ENCODE measurements at regions not wholly inside any gene's neighbourhood (a gene's known extent, or its start where the extent isn't known, plus 50 kb on each side); places are given as distances from the start of the nearest gene placed in this dataset.

GRCh38 chr1:29712801-29713200, 476.5 kb downstream of the PTPRU start:
- no peak for DNase-seq (ENCODE audit: low read depth)
- no peaks in the 10 kb centered on the region for H3K36me3 ChIP-seq (ENCODE audit: control insufficient read depth, insufficient read depth, low read length)
- H3K4me3 ChIP-seq (ENCODE audit: low read depth, low read length): no peak overlapping the region
- TF ChIP-seq, protein P1, sequence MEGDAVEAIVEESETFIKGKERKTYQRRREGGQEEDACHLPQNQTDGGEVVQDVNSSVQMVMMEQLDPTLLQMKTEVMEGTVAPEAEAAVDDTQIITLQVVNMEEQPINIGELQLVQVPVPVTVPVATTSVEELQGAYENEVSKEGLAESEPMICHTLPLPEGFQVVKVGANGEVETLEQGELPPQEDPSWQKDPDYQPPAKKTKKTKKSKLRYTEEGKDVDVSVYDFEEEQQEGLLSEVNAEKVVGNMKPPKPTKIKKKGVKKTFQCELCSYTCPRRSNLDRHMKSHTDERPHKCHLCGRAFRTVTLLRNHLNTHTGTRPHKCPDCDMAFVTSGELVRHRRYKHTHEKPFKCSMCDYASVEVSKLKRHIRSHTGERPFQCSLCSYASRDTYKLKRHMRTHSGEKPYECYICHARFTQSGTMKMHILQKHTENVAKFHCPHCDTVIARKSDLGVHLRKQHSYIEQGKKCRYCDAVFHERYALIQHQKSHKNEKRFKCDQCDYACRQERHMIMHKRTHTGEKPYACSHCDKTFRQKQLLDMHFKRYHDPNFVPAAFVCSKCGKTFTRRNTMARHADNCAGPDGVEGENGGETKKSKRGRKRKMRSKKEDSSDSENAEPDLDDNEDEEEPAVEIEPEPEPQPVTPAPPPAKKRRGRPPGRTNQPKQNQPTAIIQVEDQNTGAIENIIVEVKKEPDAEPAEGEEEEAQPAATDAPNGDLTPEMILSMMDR (IDR thresholded peaks at IDR 0.05; ENCODE audit: insufficient read depth, low read length, poor library complexity, severe bottlenecking): no peak
- no peaks in the 10 kb centered on the region for H3K27me3 ChIP-seq (ENCODE audit: control insufficient read depth, insufficient read depth, low read length)

- TF ChIP-seq, protein P1 (IDR thresholded peaks at IDR 0.05; ENCODE audit: insufficient read depth, low read length, poor library complexity, severe bottlenecking): no peak
- no peak for DNase-seq (ENCODE audit: low read depth)
- no peak overlapping the region for H3K4me3 ChIP-seq (ENCODE audit: low read depth, low read length)
- H3K27me3 ChIP-seq (ENCODE audit: control insufficient read depth, insufficient read depth, low read length): no peaks in the 10 kb centered on the region
- no peaks in the 10 kb centered on the region for H3K36me3 ChIP-seq (ENCODE audit: control insufficient read depth, insufficient read depth, low read length)
Observed at GRCh38 chr1:29712284-29712651, 475.9 kb downstream of the PTPRU start.

DNA sequence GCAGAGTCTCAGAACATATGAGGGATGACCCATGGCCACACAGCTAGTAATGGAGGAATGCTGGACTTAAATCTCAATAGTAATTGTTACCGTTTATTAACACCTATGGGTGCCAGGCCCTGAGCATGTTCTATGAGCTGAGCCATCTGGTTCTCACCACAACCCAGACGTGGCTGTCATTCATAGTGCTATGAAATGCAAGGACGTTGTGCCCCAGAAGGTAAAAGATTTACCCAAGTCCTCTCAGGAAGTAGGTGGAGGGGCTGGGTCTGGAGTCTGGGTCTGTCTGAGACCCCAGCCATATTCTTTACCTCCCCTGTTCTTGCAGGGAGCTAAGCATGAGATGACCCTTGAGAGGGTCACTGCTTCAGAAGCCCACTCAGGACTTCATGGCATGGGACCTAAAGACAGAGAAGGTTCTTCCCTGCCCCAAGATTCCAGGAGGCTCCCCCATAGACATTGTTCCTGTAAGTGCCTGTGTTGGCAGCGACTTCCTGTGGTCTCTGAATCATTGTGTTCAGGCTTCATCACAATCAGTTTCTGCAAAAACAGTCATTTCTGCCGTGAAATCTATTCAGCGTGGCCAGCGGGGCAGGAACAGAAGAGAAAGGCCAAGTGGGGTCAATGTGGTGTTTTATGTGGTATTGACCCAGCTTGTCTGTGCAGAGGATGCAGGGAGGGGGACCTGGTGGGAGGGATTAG, 475.4 kb downstream of the PTPRU start:
- DNase-seq (ENCODE audit: low read depth): peak; percentile 91
- Histone ChIP-seq H3K4me3 (ENCODE audit: low read depth, low read length) (no peak overlapping the region), H3K36me3 (ENCODE audit: control insufficient read depth, insufficient read depth, low read length) (no peaks in the 10 kb centered on the region), H3K27me3 (ENCODE audit: control insufficient read depth, insufficient read depth, low read length) (no peaks in the 10 kb centered on the region)
- TF ChIP-seq, protein P1 (IDR thresholded peaks at IDR 0.05; ENCODE audit: insufficient read depth, low read length, poor library complexity, severe bottlenecking): no peak

GRCh38 chr1:29709704-29710280, 473.5 kb downstream of the PTPRU start:
- H3K36me3 ChIP-seq (ENCODE audit: control insufficient read depth, insufficient read depth, low read length): no peaks in the 10 kb centered on the region
- no peak overlapping the region for H3K4me3 ChIP-seq (ENCODE audit: low read depth, low read length)
- TF ChIP-seq, protein P1 (IDR thresholded peaks at IDR 0.05; ENCODE audit: insufficient read depth, low read length, poor library complexity, severe bottlenecking): no peak
- DNase-seq (ENCODE audit: low read depth): no peak
- no peaks in the 10 kb centered on the region for H3K27me3 ChIP-seq (ENCODE audit: control insufficient read depth, insufficient read depth, low read length)

GRCh38 chr1:29708796-29709703, 472.7 kb downstream of the PTPRU start:
- Histone ChIP-seq H3K36me3 (ENCODE audit: control insufficient read depth, insufficient read depth, low read length) (no peaks in the 10 kb centered on the region), H3K4me3 (ENCODE audit: low read depth, low read length) (no peak overlapping the region), H3K27me3 (ENCODE audit: control insufficient read depth, insufficient read depth, low read length) (no peaks in the 10 kb centered on the region)
- DNase-seq (ENCODE audit: low read depth): no peak
- TF ChIP-seq, protein P1 (IDR thresholded peaks at IDR 0.05; ENCODE audit: insufficient read depth, low read length, poor library complexity, severe bottlenecking): no peak

All from kidney epithelial cell (primary cell).